ENCODE measurements at regions not wholly inside any gene's neighbourhood (a gene's known extent, or its start where the extent isn't known, plus 50 kb on each side); places are given as distances from the start of the nearest gene placed in this dataset.

GRCh38 chr5:23372177-23372576 is 135.2 kb upstream of the PRDM9 start:
- TF ChIP-seq CTCF (IDR thresholded peaks at IDR 0.05) (no peak), EZH2 (IDR thresholded peaks at IDR 0.05; ENCODE audit: borderline replicate concordance, insufficient read depth, low read depth, low read length, poor library complexity, severe bottlenecking) (no peak)
